ENCODE measurements at regions not wholly inside any gene's neighbourhood (a gene's known extent, or its start where the extent isn't known, plus 50 kb on each side); places are given as distances from the start of the nearest gene placed in this dataset.

DNA sequence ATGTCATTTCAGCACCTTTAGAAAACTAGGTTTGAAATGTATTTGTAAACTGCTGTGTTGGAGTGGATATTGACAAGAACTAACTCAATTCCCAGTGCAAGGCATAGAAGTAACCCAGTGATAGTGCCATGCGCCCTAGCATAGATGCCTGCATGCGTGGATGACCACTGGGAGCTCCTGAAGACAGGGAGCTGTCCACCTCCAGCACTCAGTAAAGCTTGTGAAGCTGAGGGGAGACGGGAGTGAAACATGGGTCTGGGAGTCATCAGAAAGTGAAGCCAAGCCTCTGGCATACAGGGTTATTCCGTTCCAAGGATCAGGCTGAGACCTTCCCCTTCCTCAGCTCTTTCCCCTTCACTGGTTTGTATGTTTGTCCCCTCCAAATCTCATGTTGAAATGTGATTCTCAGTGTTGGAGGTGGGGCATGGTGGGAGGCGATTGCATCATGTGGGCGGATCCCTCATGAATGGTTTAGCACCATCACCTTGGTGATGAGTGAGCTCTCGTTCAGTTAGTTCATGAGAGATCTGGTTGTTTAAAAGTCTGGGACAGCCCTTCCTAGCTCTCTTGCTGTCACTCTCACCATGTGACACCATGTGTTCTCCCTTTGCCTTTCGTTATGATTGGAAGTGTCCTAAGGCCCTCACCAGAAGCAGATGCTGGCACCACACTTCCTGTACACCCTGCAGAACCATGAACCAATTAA is 146.5 kb upstream of the FERMT1 start:
- Histone ChIP-seq H3K4me2 (ENCODE audit: insufficient read depth in 1 of 2, low read depth in 2 of 2, low read length in 2 of 2) (no peak overlapping the region), H3K27ac (ENCODE audit: low read depth, low read length) (no peak overlapping the region), H3K9ac (replicated peaks in 1 of 4; ENCODE audit: extremely low read depth in 1 of 4, low read depth in 3 of 4, low read length in 3 of 4) (no peak overlapping the region), H3K9me3 (ENCODE audit: insufficient read depth in 2 of 2, low read depth in 1 of 2, low read length in 1 of 2) (no peaks in the 10 kb centered on the region), H3K23me2 (ENCODE audit: low read depth, low read length) (no peaks in the 10 kb centered on the region), H3K4me1 (replicated peaks in 1 of 4; ENCODE audit: control insufficient read depth in 3 of 4, insufficient read depth in 4 of 4, low read length in 3 of 4) (no peaks in the 10 kb centered on the region; a peak in 2 of 7 replicates), H3K79me1 (ENCODE audit: low read depth, low read length) (no peaks in the 10 kb centered on the region), H3K23ac (ENCODE audit: insufficient read length) (no peak overlapping the region), H3K4ac (replicated peaks; ENCODE audit: insufficient read length, low read depth, low read length) (no peak overlapping the region), H2BK12ac (ENCODE audit: low read depth, low read length) (peak overlapping the region; percentile 84), H3K79me2 (ENCODE audit: control insufficient read depth in 1 of 2, insufficient read depth in 2 of 2, low read length in 2 of 2) (no peaks in the 10 kb centered on the region), H3K14ac (ENCODE audit: insufficient read length) (no peak overlapping the region), H3K27me3 (replicated peaks in 1 of 4; ENCODE audit: control insufficient read depth in 3 of 4, extremely low read depth in 1 of 4, insufficient read depth in 3 of 4, low read length in 3 of 4) (no peaks in the 10 kb centered on the region), H2BK120ac (replicated peaks; ENCODE audit: low read depth, low read length) (no peak overlapping the region), H3K18ac (ENCODE audit: extremely low read depth, low read length) (no peak overlapping the region), H4K8ac (ENCODE audit: extremely low read depth, insufficient read depth, low read length) (no peak overlapping the region), H3K36me3 (ENCODE audit: control insufficient read depth in 2 of 4, insufficient read depth in 4 of 4, low read length in 3 of 4) (no peaks in the 10 kb centered on the region), H2BK20ac (ENCODE audit: low read length) (peak overlapping the region; percentile 50; the same call in 1 of the 2 replicates), H2AK5ac (ENCODE audit: low read depth, low read length) (no peak overlapping the region; the same call in 1 of the 2 replicates), H2BK5ac (ENCODE audit: low read depth, low read length) (no peak overlapping the region), H2BK15ac (ENCODE audit: low read length) (0 out of 2 replicates have a peak overlapping the region, but pooled peaks have one; percentile 74), H4K91ac (replicated peaks; ENCODE audit: insufficient read length, low read length) (no peak overlapping the region), H4K20me1 (replicated peaks in 1 of 2; ENCODE audit: control insufficient read depth in 1 of 2, insufficient read depth in 2 of 2, low read length in 2 of 2) (no peaks in the 10 kb centered on the region), H4K5ac (ENCODE audit: insufficient read length, low read depth, low read length) (no peak overlapping the region), H3K56ac (replicated peaks; ENCODE audit: insufficient read length, low read depth, low read length) (no peak overlapping the region), H3K4me3 (ENCODE audit: extremely low read depth in 1 of 4, insufficient read depth in 2 of 4, low read depth in 3 of 4, low read length in 4 of 4) (no peak overlapping the region), H2AFZ (ENCODE audit: low read length) (peak overlapping the region; percentile 68)
- TF ChIP-seq KDM1A (IDR thresholded peaks at IDR 0.05; ENCODE audit: borderline replicate concordance, low read length): no peak
- TF ChIP-seq, protein P1, sequence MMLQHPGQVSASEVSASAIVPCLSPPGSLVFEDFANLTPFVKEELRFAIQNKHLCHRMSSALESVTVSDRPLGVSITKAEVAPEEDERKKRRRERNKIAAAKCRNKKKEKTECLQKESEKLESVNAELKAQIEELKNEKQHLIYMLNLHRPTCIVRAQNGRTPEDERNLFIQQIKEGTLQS (IDR thresholded peaks at IDR 0.05; ENCODE audit: insufficient read depth, low read depth, low read length): 0 out of 2 replicates have a peak, but pooled peaks have one; percentile 44
- TF ChIP-seq CEBPB (IDR thresholded peaks at IDR 0.05; ENCODE audit: low read depth, low read length): peak; percentile 84
- FAIRE-seq (no peak), DNase-seq (ENCODE audit: low read depth in 1 of 2, low spot score in 2 of 2) (no peak)
- ChIA-PET CTCF (ENCODE audit: partially characterized antibody) (interaction anchor here (0.8 to 1.5 kb wide), 4 partner anchors 32 to 357 kb away, joined by 3 read pairs; no protein-coding TSS in a partner anchor), POLR2A (ENCODE audit: partially characterized antibody) (interaction anchor here (0.7 kb wide), 1 partner anchor 147 kb away, joined by 3 read pairs; the partner anchor contains the start of gene FERMT1)
- 83% methylated on average over 8 of the region's 8 CpGs; no CpG with 5 or more reads in 1 of the 2 experiments for WGBS, 2 experiments (ENCODE audit: extremely low coverage in 1 of 2, insufficient coverage in 1 of 2, insufficient read length in 1 of 2, insufficient replicate concordance in 2 of 2, low coverage in 1 of 2, low lambda C conversion rate in 2 of 2, missing lambda C conversion rate in 1 of 2)
